GM10248 (cell line): ENCODE measurements at regions not wholly inside any gene's neighbourhood (a gene's known extent, or its start where the extent isn't known, plus 50 kb on each side); places are given as distances from the start of the nearest gene placed in this dataset.

Source experiments
- CTCF ChIA-PET: fragments of 300-600 bp; sonication (Branson Sonifier 250); formaldehyde crosslinking; extraction: SDS; loops from one replicate; lab custom pipeline; 2021; ENCODE audit warnings: antibody characterized with exemption; lab: Yijun Ruan, JAX
- POLR2A ChIA-PET: fragments of 350-650 bp; sonication (Branson Sonifier 250); formaldehyde crosslinking; extraction: SDS; loops from one replicate; lab custom pipeline; 2020; ENCODE audit warnings: antibody characterized with exemption; lab: Yijun Ruan, JAX
- DNase-seq: peaks from one replicate; pipeline ENCODE4 v3.0.0; 2012; ENCODE audit errors: extremely low spot score
- CTCF ChIP-seq: IDR thresholded peaks from 2 replicates; pipeline ENCODE4 v1.5.1; 2012; ENCODE audit warnings: mild to moderate bottlenecking, low read depth; ENCODE audit errors: extremely low read depth, missing control alignments, control extremely low read depth

- POLR2A ChIA-PET, result no interaction called here
- TF ChIP-seq CTCF, result no peak
- CTCF ChIA-PET, result no interaction called here
- no peak for DNase-seq
These were observed 73.0 kb downstream of the DIO3 start for GRCh38 chr14:101634202-101634849.

GRCh38 chr14:101634850-101635748, 73.8 kb downstream of the DIO3 start:
- no peak for DNase-seq
- POLR2A ChIA-PET, result no interaction called here
- CTCF ChIA-PET, result interaction anchor here (0.8 kb wide), 1 partner anchor 1250 kb away, joined by 5 read pairs; no protein-coding TSS in a partner anchor
- no peak for TF ChIP-seq CTCF

DNA sequence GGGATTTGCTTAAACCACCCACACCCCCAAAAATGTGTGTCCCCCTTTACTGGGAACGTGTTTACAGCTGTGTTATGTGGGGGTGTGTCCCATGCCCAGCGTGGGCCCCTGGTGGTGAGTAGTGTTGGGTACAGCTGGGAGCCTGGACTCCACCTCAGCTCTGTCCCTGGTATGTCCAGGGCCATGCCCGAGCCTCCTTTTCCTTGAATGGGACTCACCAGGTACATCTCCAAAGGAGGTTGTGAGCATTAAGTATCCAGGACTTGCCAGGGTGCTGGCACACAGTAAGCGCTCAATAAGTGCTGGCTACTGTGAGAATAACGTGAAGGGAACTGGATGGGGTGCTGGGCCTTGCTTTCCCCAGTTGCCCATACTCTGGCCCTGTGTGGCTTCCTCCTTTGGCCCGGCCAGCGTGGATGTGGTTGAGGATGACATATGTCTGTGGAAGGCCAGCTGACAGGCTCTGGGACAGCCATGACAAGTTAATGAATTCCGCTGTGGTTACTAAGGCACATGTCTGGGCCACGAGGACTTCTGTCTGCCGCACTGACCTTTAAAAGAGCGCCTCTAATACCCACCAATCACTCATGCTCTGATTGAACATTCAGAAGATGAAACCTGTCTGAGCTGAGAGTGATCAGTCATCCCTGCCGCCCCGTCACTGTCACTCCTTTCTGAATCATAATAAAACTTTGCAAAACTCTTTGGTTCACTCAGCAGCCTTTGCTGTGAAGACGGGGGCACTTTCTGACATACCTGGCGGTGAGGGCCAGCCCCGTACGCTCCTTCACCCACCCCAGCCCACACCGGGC, 74.7 kb downstream of the DIO3 start:
- peak; percentile 22 for DNase-seq
- CTCF ChIA-PET, result interaction anchor here (0.8 to 0.9 kb wide), 2 partner anchors 11 to 1251 kb away, joined by 5 read pairs; no protein-coding TSS in a partner anchor
- POLR2A ChIA-PET, result no interaction called here
- no peak for TF ChIP-seq CTCF

DNA sequence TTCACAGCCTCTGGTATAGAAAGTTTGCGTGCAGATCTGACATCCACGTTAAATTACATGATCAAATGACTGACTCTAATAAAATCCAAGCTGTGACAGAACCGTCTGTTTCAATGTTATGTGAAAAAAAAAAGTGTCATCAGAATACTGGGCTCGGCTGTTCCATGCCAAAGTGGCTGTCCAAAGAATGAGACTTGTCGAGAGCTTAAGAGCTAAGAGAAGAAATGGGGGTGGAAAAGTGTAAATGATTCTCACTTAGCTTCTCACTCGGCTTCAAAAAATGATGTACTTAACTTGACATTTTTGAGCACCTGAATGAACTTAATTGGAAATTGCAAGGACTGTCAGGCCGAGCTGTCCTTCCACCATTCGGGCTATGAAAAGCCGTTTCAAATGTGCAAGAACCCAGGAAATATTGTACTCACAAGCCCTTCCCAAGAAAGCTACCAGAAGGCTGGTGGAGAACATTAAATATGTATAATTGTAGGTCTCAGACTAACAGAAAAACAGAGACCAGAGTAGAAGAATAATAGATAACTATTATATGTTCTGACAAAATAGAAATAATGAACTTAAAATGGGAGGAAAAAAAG, 78.0 kb downstream of the DIO3 start:
- ChIA-PET CTCF (no interaction called here), POLR2A (no interaction called here)
- DNase-seq, result no peak
- TF ChIP-seq CTCF, result no peak

DNA sequence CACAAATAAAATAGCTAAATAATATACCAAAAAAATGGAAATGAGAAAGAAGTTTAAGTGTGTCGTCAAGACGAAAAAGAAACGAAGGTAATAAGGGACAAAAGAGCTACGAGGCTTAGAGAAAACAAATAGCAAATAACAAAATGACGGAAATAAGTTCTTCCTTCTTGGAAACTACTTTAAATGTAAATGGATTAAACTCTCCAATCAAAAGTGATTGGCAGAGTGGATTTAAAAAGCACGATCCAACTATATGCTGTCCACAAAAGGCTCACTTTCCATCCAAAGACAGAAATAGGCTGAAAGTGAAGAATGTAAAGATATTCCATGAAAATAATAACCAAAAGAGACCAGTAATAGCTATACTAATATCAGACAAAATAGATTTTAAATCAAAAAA, 82.4 kb downstream of the DIO3 start:
- ChIA-PET POLR2A (no interaction called here), CTCF (interaction anchor here (1.6 to 1.7 kb wide), 2 partner anchors 15 to 16 kb away, joined by 3 read pairs; no protein-coding TSS in a partner anchor)
- DNase-seq, result no peak
- TF ChIP-seq CTCF, result no peak

DNA sequence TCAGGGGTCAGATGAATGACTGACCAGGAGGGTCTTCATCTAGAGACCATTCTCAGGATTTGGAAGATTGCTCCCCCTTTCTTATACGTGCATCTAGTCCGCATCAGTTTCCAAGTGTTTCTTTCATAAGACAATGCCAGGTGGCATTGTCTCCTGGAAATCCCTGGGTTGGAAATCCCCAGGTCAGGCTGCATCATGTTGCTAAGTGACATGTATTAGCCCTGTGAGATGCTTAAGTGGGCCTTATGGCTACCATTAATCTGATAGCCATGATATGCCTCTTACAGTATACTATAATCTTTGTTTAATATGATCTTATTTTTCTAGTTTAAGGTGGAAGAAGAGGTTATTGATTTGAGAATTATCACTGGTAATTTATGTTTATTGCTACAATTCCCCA, 92.8 kb downstream of the DIO3 start:
- no peak for DNase-seq
- ChIA-PET POLR2A (no interaction called here), CTCF (no interaction called here)
- no peak for TF ChIP-seq CTCF
